T-helper 2 cell treated with Interferon-gamma antibody and Interleukin-4, amounts not matched to agents 100 ng/mL and 5 ng/mL, for 36 hours (primary cell): ENCODE measurements at regions not wholly inside any gene's neighbourhood (a gene's known extent, or its start where the extent isn't known, plus 50 kb on each side); places are given as distances from the start of the nearest gene placed in this dataset.

Experiments used
- intact Hi-C: fragments of 100-400 bp; cut with micrococcal nuclease; formaldehyde crosslinking; loops from one replicate; pipeline ENCODE4 v1.15.1; 2023

- intact Hi-C loops: no loop called here
Observed at GRCh38 chr6:65943051-65943450, 236.0 kb upstream of the EYS start.

- intact Hi-C loops: no loop called here
Observed at GRCh38 chr6:65938000-65938399, 231.0 kb upstream of the EYS start.

- intact Hi-C loops: no loop called here
Observed at GRCh38 chr6:65935412-65935811, 228.4 kb upstream of the EYS start.

GRCh38 chr6:65933390-65933789 lies 226.4 kb upstream of the EYS start:
- intact Hi-C loops: no loop called here

GRCh38 chr6:65927141-65927540 lies 220.1 kb upstream of the EYS start:
- intact Hi-C loops: no loop called here

GRCh38 chr6:65924411-65924810 lies 217.4 kb upstream of the EYS start:
- intact Hi-C loops: no loop called here

GRCh38 chr6:65922049-65922448 lies 215.0 kb upstream of the EYS start:
- intact Hi-C loops: no loop called here

- intact Hi-C loops: no loop called here
Observed at GRCh38 chr6:65908065-65908464, 201.0 kb upstream of the EYS start.

GRCh38 chr6:65903992-65904391 lies 197.0 kb upstream of the EYS start:
- intact Hi-C loops: no loop called here

GRCh38 chr6:65900928-65901327 lies 193.9 kb upstream of the EYS start:
- intact Hi-C loops: no loop called here

- intact Hi-C loops: no loop called here
Observed at GRCh38 chr6:65896140-65896539, 189.1 kb upstream of the EYS start.

- intact Hi-C loops: no loop called here
Observed at GRCh38 chr6:65876668-65877067, 169.6 kb upstream of the EYS start.

- intact Hi-C loops: no loop called here
Observed at GRCh38 chr6:65852369-65852852, 145.4 kb upstream of the EYS start.

GRCh38 chr6:65830151-65830550 lies 123.1 kb upstream of the EYS start:
- intact Hi-C loops: no loop called here

- intact Hi-C loops: no loop called here
Observed at GRCh38 chr6:65819152-65819551, 112.1 kb upstream of the EYS start.

- intact Hi-C loops: no loop called here
Observed at GRCh38 chr6:65818576-65818975, 111.5 kb upstream of the EYS start.

GRCh38 chr6:65816991-65817390 lies 110.0 kb upstream of the EYS start:
- intact Hi-C loops: no loop called here

- intact Hi-C loops: no loop called here
Observed at GRCh38 chr6:65814071-65814470, 107.0 kb upstream of the EYS start.

GRCh38 chr6:65803186-65803585 lies 96.2 kb upstream of the EYS start:
- intact Hi-C loops: no loop called here

- intact Hi-C loops: no loop called here
Observed at GRCh38 chr6:65799389-65799788, 92.4 kb upstream of the EYS start.

GRCh38 chr6:65798280-65799014 lies 91.4 kb upstream of the EYS start:
- intact Hi-C loops: no loop called here

- intact Hi-C loops: no loop called here
Observed at GRCh38 chr6:65790666-65791065, 83.6 kb upstream of the EYS start.

GRCh38 chr6:65787787-65788186 lies 80.8 kb upstream of the EYS start:
- intact Hi-C loops: no loop called here

- intact Hi-C loops: no loop called here
Observed at GRCh38 chr6:65786815-65787214, 79.8 kb upstream of the EYS start.
